GM23338 (cell line): ENCODE measurements at regions not wholly inside any gene's neighbourhood (a gene's known extent, or its start where the extent isn't known, plus 50 kb on each side); places are given as distances from the start of the nearest gene placed in this dataset.
"Not testable (repeated sequence)": the region's sequence is repeated elsewhere in the genome, so short reads cannot be mapped to it uniquely, and the experiment has no call there.

Source experiments
- ATAC-seq: fragments of 200-7000 bp; cut with Tn5 transposase; 3 replicates; pipeline ENCODE4 v1.9.1; 2020
- DNase-seq: peaks from one replicate; pipeline ENCODE4 v3.0.0-alpha.2; 2015; ENCODE audit warnings: low spot score
- H2AFZ ChIP-seq: fragments of 200-600 bp; sonication (generic); 2 replicates; pipeline ENCODE4 v1.8.0; 2016; ENCODE audit warnings: antibody characterized with exemption, mild to moderate bottlenecking, moderate library complexity
- H3F3A ChIP-seq: fragments of 200-600 bp; sonication (generic); replicated peaks from 2 replicates; pipeline ENCODE4 v1.8.0; 2017; ENCODE audit warnings: antibody characterized with exemption, mixed run types, low read depth
- H3K27ac ChIP-seq: fragments of 200-600 bp; sonication (generic); 2 replicates; pipeline ENCODE4 v1.6.1; 2016; ENCODE audit warnings: low read depth
- H3K27me3 ChIP-seq: fragments of 200-600 bp; sonication (generic); 2 replicates; pipeline ENCODE4 v1.8.0; 2016; ENCODE audit warnings: mild to moderate bottlenecking, mixed run types, moderate library complexity; ENCODE audit not compliant: insufficient read depth
- H3K36me3 ChIP-seq: fragments of 200-600 bp; sonication (generic); 2 replicates; pipeline ENCODE4 v1.8.0; 2016; ENCODE audit warnings: mild to moderate bottlenecking; ENCODE audit not compliant: insufficient read depth
- H3K4me1 ChIP-seq: fragments of 200-600 bp; sonication (generic); 2 replicates; pipeline ENCODE4 v1.8.0; 2016; ENCODE audit warnings: mild to moderate bottlenecking, moderate library complexity; ENCODE audit not compliant: insufficient read depth
- H3K4me2 ChIP-seq: fragments of 200-600 bp; sonication (generic); 2 replicates; pipeline ENCODE4 v1.7.1; 2017; ENCODE audit warnings: mixed run types
- H3K4me3 ChIP-seq: fragments of 200-600 bp; sonication (generic); 2 replicates; pipeline ENCODE4 v1.6.1; 2016; ENCODE audit warnings: mixed run types
- H3K79me2 ChIP-seq: fragments of 200-600 bp; sonication (generic); replicated peaks from 2 replicates; pipeline ENCODE4 v1.8.0; 2017; ENCODE audit warnings: mild to moderate bottlenecking; ENCODE audit not compliant: insufficient read depth
- H3K9me2 ChIP-seq: fragments of 200-600 bp; sonication (generic); 2 replicates; pipeline ENCODE4 v1.8.0; 2017; ENCODE audit not compliant: insufficient read depth
- H4K20me1 ChIP-seq: fragments of 200-600 bp; sonication (generic); replicated peaks from 2 replicates; pipeline ENCODE4 v1.8.0; 2017; ENCODE audit warnings: mild to moderate bottlenecking; ENCODE audit not compliant: insufficient read depth
- H3K27ac Mint-ChIP-seq: 2 replicates; pipeline ENCODE4 v1.8.0; 2020; ENCODE audit warnings: inconsistent platforms, mild to moderate bottlenecking, moderate library complexity, mixed read lengths
- H3K27me3 Mint-ChIP-seq: 3 replicates; pipeline ENCODE4 v1.8.0; 2022; ENCODE audit warnings: low read depth, mild to moderate bottlenecking, moderate library complexity, mixed read lengths, inconsistent platforms; ENCODE audit not compliant: insufficient read depth, poor library complexity
- H3K36me3 Mint-ChIP-seq: 3 replicates; pipeline ENCODE4 v1.8.0; 2021; ENCODE audit warnings: low read depth, mild to moderate bottlenecking, inconsistent platforms, moderate library complexity, mixed read lengths
- H3K4me1 Mint-ChIP-seq: 3 replicates; pipeline ENCODE4 v1.8.0; 2020; ENCODE audit warnings: mild to moderate bottlenecking, inconsistent platforms, mixed read lengths
- H3K4me3 Mint-ChIP-seq: 3 replicates; pipeline ENCODE4 v1.8.0; 2021; ENCODE audit warnings: moderate library complexity, mild to moderate bottlenecking, inconsistent platforms, mixed read lengths
- H3K9me3 Mint-ChIP-seq: 3 replicates; pipeline ENCODE4 v1.8.0; 2020; ENCODE audit warnings: moderate library complexity, mild to moderate bottlenecking, inconsistent platforms, mixed read lengths
- CTCF ChIP-seq, 2 experiments: fragments of 200-600 bp in 1 of 2; sonication (generic) in 1 of 2; conservative IDR thresholded peaks; 2 replicates each; pipeline versions ENCODE4 v1.5.1 to v1.6.1; 2016 to 2017; ENCODE audit warnings: antibody characterized with exemption in 2 of 2, low read depth in 2 of 2, mild to moderate bottlenecking in 2 of 2, moderate library complexity in 1 of 2
- EZH2 ChIP-seq: fragments of 200-600 bp; sonication (generic); IDR thresholded peaks from one replicate; pipeline ENCODE4 v1.8.0; 2017; ENCODE audit warnings: antibody characterized with exemption, mild to moderate bottlenecking, low read depth; ENCODE audit not compliant: unreplicated experiment
- EZH2phosphoT487 ChIP-seq: fragments of 200-600 bp; sonication (generic); IDR thresholded peaks from one replicate; pipeline ENCODE4 v1.8.1; 2018; ENCODE audit warnings: antibody characterized with exemption; ENCODE audit not compliant: unreplicated experiment
- JUNB ChIP-seq: IDR thresholded peaks from one replicate; pipeline ENCODE4 v1.6.1; 2016; ENCODE audit warnings: antibody characterized with exemption; ENCODE audit not compliant: unreplicated experiment
- NANOG ChIP-seq: IDR thresholded peaks from 2 replicates; pipeline ENCODE4 v1.6.1; 2016; ENCODE audit warnings: antibody characterized with exemption, borderline replicate concordance
- POLR2AphosphoS5 ChIP-seq: IDR thresholded peaks from 2 replicates; pipeline ENCODE4 v1.6.1; 2016; ENCODE audit warnings: antibody characterized with exemption, low read depth
- ZNF331 ChIP-seq: fragments of 250-450 bp; sonication (Bioruptor Pico); IDR thresholded peaks from 2 replicates; pipeline ENCODE4 v1.5.0; 2020; ENCODE audit warnings: low read depth, mild to moderate bottlenecking, moderate library complexity
- TF ChIP-seq, protein P1 (sequence below): IDR thresholded peaks from one replicate; pipeline ENCODE4 v1.6.1; 2018; ENCODE audit warnings: antibody characterized with exemption; ENCODE audit not compliant: unreplicated experiment
- TF ChIP-seq, protein P2 (sequence below): IDR thresholded peaks from 2 replicates; pipeline ENCODE4 v1.6.1; 2016; ENCODE audit warnings: antibody characterized with exemption

GRCh38 chr18:70689765-70690164, 400.9 kb downstream of the SOCS6 start:
- not testable (repeated sequence) for H2AFZ ChIP-seq, H3K4me2 ChIP-seq, H4K20me1 ChIP-seq, H3K4me1 Mint-ChIP-seq, H3K4me1 ChIP-seq, H3K27me3 ChIP-seq, H3K27ac ChIP-seq, H3K79me2 ChIP-seq, H3F3A ChIP-seq, H3K4me3 Mint-ChIP-seq, ATAC-seq, H3K9me2 ChIP-seq, H3K27ac Mint-ChIP-seq, H3K4me3 ChIP-seq, DNase-seq, H3K27me3 Mint-ChIP-seq
- peaks cover 10% of the 10 kb centered on the region; the same call in 1 of the 2 replicates for H3K36me3 ChIP-seq
- Mint-ChIP-seq H3K36me3 (peaks cover 22% of the 10 kb centered on the region), H3K9me3 (peaks cover 76% of the 10 kb centered on the region)

GRCh38 chr18:70688286-70688685, 399.4 kb downstream of the SOCS6 start:
- Mint-ChIP-seq H3K27ac (no peak overlapping the region), H3K9me3 (peaks cover 80% of the 10 kb centered on the region), H3K4me1 (no peaks in the 10 kb centered on the region), H3K4me3 (no peak overlapping the region), H3K27me3 (no peaks in the 10 kb centered on the region), H3K36me3 (peaks cover 28% of the 10 kb centered on the region)
- no peak for ATAC-seq
- Histone ChIP-seq H3K79me2 (no peaks in the 10 kb centered on the region), H3F3A (no peaks in the 10 kb centered on the region), H3K4me3 (no peak overlapping the region), H3K27ac (no peak overlapping the region), H2AFZ (no peak overlapping the region), H3K9me2 (no peaks in the 10 kb centered on the region), H3K4me1 (no peaks in the 10 kb centered on the region), H4K20me1 (no peaks in the 10 kb centered on the region), H3K4me2 (no peak overlapping the region), H3K27me3 (no peaks in the 10 kb centered on the region), H3K36me3 (peaks cover 10% of the 10 kb centered on the region; the same call in 1 of the 2 replicates)
- TF ChIP-seq EZH2phosphoT487 (no peak), EZH2 (no peak), CTCF (conservative IDR thresholded peaks at IDR 0.05; ENCODE audit: low read depth in 2 of 2) (no peak), JUNB (no peak), NANOG (no peak)
- DNase-seq: no peak

DNA sequence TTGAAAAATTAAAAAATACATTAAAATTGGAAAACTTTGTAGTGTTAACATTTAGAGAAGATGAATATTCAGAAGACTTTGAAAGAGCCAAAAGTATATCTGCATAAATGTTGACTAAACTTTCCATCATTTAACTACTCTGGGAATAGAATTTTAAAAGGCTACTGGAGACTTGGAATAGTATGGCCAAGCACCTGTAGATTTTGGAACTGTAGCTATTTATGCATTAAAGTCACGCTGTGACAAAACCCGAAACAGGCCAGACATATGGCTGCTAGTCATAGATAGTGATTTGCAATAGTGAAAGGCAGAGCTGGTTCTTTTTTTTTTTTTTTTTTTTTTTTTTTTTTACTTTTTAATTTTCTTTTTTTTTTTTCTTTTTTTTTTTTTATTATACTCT, 396.0 kb downstream of the SOCS6 start:
- Mint-ChIP-seq H3K27me3 (no peaks in the 10 kb centered on the region), H3K27ac (no peak overlapping the region), H3K4me1 (no peaks in the 10 kb centered on the region), H3K36me3 (peaks cover 25% of the 10 kb centered on the region), H3K9me3 (peaks cover 78% of the 10 kb centered on the region), H3K4me3 (no peak overlapping the region)
- H3K4me1 ChIP-seq: no peaks in the 10 kb centered on the region
- no peak overlapping the region for H3K27ac ChIP-seq
- peaks cover 10% of the 10 kb centered on the region; the same call in 1 of the 2 replicates for H3K36me3 ChIP-seq
- H3K9me2 ChIP-seq: no peaks in the 10 kb centered on the region
- no peaks in the 10 kb centered on the region for H3K27me3 ChIP-seq
- H3K79me2 ChIP-seq: no peaks in the 10 kb centered on the region
- H3F3A ChIP-seq: no peaks in the 10 kb centered on the region
- no peak overlapping the region for H3K4me2 ChIP-seq
- TF ChIP-seq ZNF331 (no peak), POLR2AphosphoS5 (no peak), EZH2phosphoT487 (no peak)
- TF ChIP-seq, protein P1, sequence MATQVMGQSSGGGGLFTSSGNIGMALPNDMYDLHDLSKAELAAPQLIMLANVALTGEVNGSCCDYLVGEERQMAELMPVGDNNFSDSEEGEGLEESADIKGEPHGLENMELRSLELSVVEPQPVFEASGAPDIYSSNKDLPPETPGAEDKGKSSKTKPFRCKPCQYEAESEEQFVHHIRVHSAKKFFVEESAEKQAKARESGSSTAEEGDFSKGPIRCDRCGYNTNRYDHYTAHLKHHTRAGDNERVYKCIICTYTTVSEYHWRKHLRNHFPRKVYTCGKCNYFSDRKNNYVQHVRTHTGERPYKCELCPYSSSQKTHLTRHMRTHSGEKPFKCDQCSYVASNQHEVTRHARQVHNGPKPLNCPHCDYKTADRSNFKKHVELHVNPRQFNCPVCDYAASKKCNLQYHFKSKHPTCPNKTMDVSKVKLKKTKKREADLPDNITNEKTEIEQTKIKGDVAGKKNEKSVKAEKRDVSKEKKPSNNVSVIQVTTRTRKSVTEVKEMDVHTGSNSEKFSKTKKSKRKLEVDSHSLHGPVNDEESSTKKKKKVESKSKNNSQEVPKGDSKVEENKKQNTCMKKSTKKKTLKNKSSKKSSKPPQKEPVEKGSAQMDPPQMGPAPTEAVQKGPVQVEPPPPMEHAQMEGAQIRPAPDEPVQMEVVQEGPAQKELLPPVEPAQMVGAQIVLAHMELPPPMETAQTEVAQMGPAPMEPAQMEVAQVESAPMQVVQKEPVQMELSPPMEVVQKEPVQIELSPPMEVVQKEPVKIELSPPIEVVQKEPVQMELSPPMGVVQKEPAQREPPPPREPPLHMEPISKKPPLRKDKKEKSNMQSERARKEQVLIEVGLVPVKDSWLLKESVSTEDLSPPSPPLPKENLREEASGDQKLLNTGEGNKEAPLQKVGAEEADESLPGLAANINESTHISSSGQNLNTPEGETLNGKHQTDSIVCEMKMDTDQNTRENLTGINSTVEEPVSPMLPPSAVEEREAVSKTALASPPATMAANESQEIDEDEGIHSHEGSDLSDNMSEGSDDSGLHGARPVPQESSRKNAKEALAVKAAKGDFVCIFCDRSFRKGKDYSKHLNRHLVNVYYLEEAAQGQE: no peak
- TF ChIP-seq, protein P2, sequence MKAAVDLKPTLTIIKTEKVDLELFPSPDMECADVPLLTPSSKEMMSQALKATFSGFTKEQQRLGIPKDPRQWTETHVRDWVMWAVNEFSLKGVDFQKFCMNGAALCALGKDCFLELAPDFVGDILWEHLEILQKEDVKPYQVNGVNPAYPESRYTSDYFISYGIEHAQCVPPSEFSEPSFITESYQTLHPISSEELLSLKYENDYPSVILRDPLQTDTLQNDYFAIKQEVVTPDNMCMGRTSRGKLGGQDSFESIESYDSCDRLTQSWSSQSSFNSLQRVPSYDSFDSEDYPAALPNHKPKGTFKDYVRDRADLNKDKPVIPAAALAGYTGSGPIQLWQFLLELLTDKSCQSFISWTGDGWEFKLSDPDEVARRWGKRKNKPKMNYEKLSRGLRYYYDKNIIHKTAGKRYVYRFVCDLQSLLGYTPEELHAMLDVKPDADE: no peak
- ATAC-seq (no peak), DNase-seq (no peak)
- no peak overlapping the region for H2AFZ ChIP-seq
- H4K20me1 ChIP-seq: no peaks in the 10 kb centered on the region
- no peak overlapping the region for H3K4me3 ChIP-seq
